ENCODE measurements at regions not wholly inside any gene's neighbourhood (a gene's known extent, or its start where the extent isn't known, plus 50 kb on each side); places are given as distances from the start of the nearest gene placed in this dataset.
"Not testable (repeated sequence)": the region's sequence is repeated elsewhere in the genome, so short reads cannot be mapped to it uniquely, and the experiment has no call there.

DNA sequence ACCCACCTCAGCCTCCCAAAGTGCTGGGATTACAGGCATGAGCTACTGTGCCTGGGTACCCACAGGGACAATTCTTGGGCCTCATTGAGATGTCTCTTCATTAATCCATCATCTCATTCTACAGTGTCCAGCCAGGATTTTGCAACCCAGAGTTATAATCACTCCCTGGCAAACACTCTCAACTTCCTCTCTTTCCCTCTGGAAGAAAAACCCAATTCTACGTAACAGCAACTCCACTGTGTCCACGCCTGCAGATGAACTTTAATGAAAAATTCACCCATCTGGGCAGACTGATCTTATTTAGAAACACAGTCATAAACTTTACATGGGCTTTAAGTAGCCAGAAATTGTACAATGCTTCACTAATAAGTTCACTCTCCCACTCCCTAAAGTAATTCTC, 90.1 kb upstream of the ABCC4 start:
- no peak for DNase-seq

- DNase-seq = no peak
Observed at GRCh38 chr13:95391785-95392184, 90.5 kb upstream of the ABCC4 start.

DNA sequence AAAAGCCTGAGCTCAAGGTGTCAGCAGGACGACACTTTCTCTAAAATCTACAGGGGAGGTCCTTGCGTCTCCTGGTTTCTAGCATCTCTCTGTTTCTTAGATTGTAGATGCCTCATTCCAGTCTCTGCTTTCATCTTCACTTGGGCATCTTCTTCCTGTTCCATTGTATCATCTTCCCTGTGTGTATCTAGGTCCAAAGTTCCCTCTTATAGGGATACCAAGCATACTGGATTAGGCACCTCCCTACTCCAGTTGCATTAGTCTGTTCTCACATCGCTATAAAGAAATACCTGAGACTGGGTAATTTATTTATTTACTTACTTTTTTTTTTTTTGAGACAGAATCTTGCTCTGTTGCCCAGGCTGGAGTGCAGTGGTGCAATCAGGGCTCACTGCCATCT, 91.3 kb upstream of the ABCC4 start:
- no peak for DNase-seq

GRCh38 chr13:95403349-95404140, 102.3 kb upstream of the ABCC4 start:
- no peak for DNase-seq

- DNase-seq = peak; percentile 31
Observed at GRCh38 chr13:95404141-95404882, 103.1 kb upstream of the ABCC4 start.

DNA sequence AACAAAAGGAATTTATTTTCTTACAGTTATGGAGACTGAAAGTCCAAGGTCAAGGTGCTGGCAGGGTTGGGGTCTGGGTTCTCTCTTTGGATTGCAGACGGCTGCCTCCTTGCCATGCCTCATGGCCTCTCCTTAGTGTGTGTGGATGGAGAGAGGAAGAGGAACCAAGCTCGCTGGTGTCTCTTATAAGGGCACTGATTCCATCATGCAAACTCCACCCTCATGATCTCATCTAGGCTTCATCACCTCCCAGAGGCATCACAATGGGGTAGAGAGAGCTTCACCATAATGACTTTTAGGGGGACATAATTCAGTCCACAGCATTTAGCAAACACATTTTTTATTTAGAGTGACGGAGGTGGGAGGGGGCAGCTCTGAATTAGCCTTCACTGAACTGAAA, 104.9 kb upstream of the ABCC4 start:
- DNase-seq = no peak

GRCh38 chr13:95411428-95412040, 110.3 kb upstream of the ABCC4 start:
- peak; percentile 2 for DNase-seq

DNA sequence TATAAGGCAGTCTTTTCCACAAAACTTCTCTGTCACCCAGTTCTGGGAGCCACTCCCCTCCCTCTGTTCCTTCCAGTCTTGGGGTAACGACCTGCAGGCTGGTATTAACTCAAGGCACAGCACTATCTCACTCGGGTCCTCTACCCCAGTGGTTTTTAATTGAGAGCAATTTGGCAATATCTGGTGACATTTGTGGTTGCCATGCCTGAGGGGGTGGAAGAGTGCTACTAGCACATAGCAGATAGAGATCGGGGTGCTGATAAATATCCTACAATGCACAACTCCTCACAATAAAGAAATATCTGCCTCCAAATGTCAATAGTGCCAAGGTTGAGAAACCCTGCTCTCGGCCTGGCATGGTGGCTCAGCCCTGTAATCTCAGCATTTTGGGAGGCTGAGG, 117.7 kb upstream of the ABCC4 start:
- no peak for DNase-seq

DNA sequence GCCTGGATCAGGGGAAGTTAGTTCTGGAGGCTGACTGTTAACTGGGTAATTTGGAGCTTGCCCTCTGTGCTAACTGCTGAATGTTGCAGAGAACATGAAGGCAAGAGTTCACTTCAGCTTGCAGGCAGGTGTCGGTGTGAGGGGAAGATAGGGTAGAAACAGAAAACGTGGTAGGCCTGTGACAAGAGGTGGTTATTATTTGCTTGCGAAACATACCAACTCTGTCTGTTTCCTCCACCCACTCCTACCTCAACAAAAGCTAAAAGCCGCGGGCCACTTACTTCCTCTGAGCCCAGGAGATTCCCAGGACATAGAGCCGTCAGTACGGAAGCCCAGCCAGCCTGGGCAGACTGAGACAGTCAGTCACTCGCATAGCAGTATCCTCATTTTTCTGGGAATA, 119.2 kb upstream of the ABCC4 start:
- no peak for DNase-seq

DNA sequence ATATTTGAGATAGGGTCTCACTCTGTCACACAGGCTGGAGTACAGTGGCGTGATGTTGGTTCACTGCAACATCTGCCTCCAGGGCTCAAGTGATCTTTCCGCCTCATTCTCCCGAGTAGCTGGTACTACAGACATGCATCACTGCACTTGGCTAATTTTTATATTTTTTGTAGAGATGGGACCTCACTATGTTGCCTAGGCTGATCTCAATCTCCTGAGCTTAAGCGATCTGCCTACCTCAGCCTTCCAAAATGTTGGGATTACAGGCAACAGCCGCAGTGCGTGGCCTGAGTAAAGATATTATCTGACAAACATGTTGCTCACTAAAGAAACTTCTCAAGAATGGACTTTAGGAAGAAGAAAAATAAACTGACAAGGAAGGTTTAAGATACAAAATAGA, 125.4 kb upstream of the ABCC4 start:
- DNase-seq = no peak

GRCh38 chr13:95430525-95430924, 122.0 kb upstream of the CLDN10 start:
- DNase-seq = not testable (repeated sequence)

DNA sequence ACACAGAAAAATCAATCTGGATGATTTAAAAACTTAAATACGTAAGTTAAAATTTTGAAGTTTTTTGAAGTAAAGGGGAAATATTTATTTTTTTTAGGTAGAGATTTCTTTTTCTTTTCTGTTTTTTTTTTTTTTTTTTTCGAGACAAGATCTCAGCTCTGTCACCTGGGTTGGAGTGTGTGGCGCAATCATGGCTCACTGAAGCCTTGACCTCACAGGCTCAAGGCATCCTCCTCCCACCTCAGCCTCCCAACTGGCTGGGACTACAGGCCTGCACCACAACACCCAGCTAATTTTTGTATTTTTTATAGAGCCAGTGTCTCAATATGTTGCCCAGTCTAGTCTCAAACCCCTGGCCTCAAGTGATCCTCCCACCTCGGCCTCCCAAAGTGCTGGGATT, 120.4 kb upstream of the CLDN10 start:
- DNase-seq = no peak

GRCh38 chr13:95433537-95433936, 119.0 kb upstream of the CLDN10 start:
- no peak for DNase-seq

- no peak for DNase-seq
Observed at GRCh38 chr13:95434111-95434510, 118.4 kb upstream of the CLDN10 start.

DNA sequence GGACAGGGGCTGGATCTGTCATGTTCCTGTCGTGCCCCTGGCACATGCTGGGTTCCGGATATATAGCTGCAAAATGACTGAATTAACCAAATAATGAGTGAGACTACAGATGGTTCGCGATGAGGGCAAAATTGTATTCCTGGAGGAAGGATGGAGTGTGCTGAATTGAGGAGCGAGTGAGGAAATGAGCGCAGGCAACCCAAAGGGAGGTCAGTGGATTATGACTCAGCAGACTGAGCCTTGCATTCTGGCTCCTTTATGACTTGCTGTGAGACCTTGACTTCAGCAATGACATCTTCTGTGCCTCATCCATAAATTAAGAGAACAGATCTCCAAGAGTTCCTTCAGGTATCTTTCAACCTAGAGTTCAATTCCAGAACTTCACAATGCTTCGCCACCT, 115.0 kb upstream of the CLDN10 start:
- DNase-seq = no peak

- no peak for DNase-seq
Observed at GRCh38 chr13:95438297-95438696, 114.2 kb upstream of the CLDN10 start.

GRCh38 chr13:95440441-95441088, 112.0 kb upstream of the CLDN10 start:
- no peak for DNase-seq

DNA sequence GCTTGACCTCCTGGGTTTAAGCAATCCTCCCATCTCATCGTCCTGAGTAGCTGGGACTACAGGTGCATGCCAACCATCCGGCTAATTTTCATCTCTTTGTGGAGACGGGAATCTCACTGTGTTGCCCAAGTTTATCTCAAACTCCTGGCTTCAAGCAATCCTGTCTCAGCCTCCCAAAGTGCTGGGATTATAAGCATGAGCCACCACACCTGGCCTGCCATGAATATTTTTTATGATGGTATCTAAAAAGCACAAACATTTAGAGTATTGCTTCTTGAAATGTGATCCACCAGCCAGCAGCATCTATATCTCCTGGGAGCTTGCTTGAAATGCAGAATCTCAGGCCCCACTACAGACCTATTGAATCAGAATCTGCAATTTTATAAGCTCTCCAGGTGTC, 111.2 kb upstream of the CLDN10 start:
- no peak for DNase-seq

- no peak for DNase-seq
Observed at GRCh38 chr13:95444006-95444730, 108.4 kb upstream of the CLDN10 start.

DNA sequence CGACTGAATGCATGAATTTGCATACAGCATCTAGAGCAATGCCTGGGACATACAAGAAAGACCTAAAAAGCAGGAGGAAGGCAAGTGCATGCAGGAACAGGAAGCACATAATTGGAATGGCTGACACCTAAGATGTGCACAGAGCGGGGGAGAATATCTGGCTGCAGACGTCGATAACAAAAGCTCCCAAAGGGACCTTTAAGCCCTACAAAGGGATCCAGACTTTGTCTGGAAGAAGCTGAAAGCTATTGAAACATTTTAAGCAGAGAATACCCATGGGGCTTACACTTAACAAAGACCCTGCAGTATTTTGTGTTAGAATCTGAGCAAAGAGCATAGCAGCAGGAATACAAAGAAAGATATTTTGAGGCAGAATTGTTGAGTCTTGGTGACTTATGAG, 107.4 kb upstream of the CLDN10 start:
- DNase-seq = no peak

- DNase-seq = no peak
Observed at GRCh38 chr13:95447814-95448213, 104.7 kb upstream of the CLDN10 start.

DNA sequence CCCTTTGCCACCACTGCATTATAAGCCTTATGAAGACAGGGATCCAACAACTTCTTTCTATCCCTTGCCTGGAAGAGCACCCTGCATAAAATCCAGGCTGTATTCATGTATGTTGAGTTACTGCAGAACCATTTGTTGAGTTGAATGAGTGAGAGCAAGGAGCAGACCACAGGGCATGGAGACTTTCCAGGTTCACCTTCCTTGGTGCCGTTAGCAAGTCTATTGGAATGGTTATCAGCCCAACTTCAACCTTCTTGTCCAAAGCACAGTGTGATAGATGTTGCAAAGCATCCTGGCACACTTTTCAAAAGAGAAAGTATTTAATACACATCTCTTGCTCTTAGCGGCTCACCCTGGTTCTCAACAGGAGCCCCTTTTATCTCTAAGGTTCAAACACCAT, 100.9 kb upstream of the CLDN10 start:
- DNase-seq = no peak

DNA sequence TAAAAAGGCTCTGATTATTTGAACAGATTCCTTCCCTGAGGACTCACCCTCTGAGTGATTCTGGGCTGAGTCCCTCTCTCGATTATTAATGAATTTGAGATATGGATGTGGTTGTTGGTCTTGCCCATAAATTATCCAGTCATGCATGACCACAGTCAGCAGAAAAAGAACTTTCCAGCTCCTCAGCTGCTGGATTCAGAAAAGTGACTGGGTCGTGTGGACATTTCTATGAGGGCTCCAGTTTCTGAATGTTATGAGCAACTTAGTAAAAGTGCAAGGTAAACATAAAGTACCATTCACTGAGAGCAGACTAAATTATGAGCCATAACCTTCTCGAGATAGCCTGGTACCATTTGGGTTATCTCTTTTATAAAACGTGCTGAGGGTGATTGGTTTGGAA, 100.1 kb upstream of the CLDN10 start:
- DNase-seq = no peak
